HepG2 (cell line): ENCODE measurements at regions not wholly inside any gene's neighbourhood (a gene's known extent, or its start where the extent isn't known, plus 50 kb on each side); places are given as distances from the start of the nearest gene placed in this dataset.

Experiments used
- ATAC-seq: fragments of 200-7000 bp; cut with Tn5 transposase; 3 replicates; pipeline ENCODE4 v1.9.1; 2020; ENCODE audit warnings: mild to moderate bottlenecking, moderate library complexity
- BruUV-seq: library from RNA; stranded (reverse); fragments of 400-500 nt; replicated peaks from 2 replicates; lab custom pipeline; 2021; lab: Mats Ljungman, UMichigan
- CTCF ChIA-PET: fragments of 300-600 bp; formaldehyde crosslinking; extraction: SDS; loops from one replicate; lab custom pipeline; 2021; ENCODE audit warnings: low total read pairs, inconsistent platforms, low intra/inter-chr PET ratio; lab: Yijun Ruan, JAX
- POLR2A ChIA-PET: fragments of 350-600 bp; sonication (Branson Sonifier 250); formaldehyde crosslinking; loops from one replicate; lab custom pipeline; 2020; ENCODE audit warnings: antibody characterized with exemption, inconsistent platforms; lab: Yijun Ruan, JAX
- DNase-seq: peaks from one replicate; pipeline ENCODE4 v3.0.0-alpha.2; 2015; ENCODE audit warnings: low spot score
- FAIRE-seq: peaks from 3 replicates; lab custom pipeline; 2011; peaks lifted over from hg19 to GRCh38; lab: Jason Lieb, UNC
- H2AFZ ChIP-seq: one replicate; pipeline ENCODE4 v1.6.1; 2011; ENCODE audit warnings: low read length, inconsistent platforms
- H3K27ac ChIP-seq: fragments of 300-600 bp; 3 replicates; pipeline ENCODE4 v1.8.0; 2011; ENCODE audit warnings: mixed run types, mild to moderate bottlenecking, mixed read lengths, low read length, inconsistent platforms; ENCODE audit not compliant: insufficient read depth; ENCODE audit errors: extremely low read length
- H3K27me3 ChIP-seq, 2 experiments: fragments of 200-600 bp in 1 of 2; 2 replicates in 1 of 2; 3 replicates in 1 of 2; pipeline versions ENCODE4 v1.6.0 to v1.8.0; 2011; ENCODE audit warnings: low read length in 2 of 2, mild to moderate bottlenecking in 2 of 2, moderate library complexity in 2 of 2, inconsistent platforms in 1 of 2; ENCODE audit not compliant: insufficient read depth in 2 of 2, control insufficient read depth in 1 of 2
- H3K36me3 ChIP-seq, 2 experiments: fragments of 200-600 bp in 1 of 2; replicated peaks in 1 of 2; 2 replicates in 1 of 2; 3 replicates in 1 of 2; pipeline versions ENCODE4 v1.5.1 to v1.8.0; 2011; ENCODE audit warnings: low read length in 2 of 2, inconsistent platforms in 1 of 2; ENCODE audit not compliant: insufficient read depth in 2 of 2, control insufficient read depth in 1 of 2
- H3K4me1 ChIP-seq: 2 replicates; pipeline ENCODE4 v1.5.1; 2012; ENCODE audit warnings: low read length, inconsistent platforms; ENCODE audit not compliant: insufficient read depth
- H3K4me2 ChIP-seq: 2 replicates; pipeline ENCODE4 v1.6.0; 2011; ENCODE audit warnings: low read depth, low read length, inconsistent platforms
- H3K4me3 ChIP-seq, 3 experiments: fragments of 200-600 bp in 1 of 3; sonication (generic), shearing (Covaris generic) in 1 of 3; replicated peaks in 1 of 3; 2 replicates each; pipeline ENCODE4 v1.5.1; 2011 to 2016; ENCODE audit warnings: low read length in 3 of 3, inconsistent platforms in 2 of 3, low read depth in 2 of 3, mild to moderate bottlenecking in 2 of 3, control low read depth in 1 of 3, mixed read lengths in 1 of 3; ENCODE audit not compliant: insufficient read depth in 1 of 3
- H3K79me2 ChIP-seq: one replicate; pipeline ENCODE4 v1.6.1; 2011; ENCODE audit warnings: low read length, inconsistent platforms; ENCODE audit not compliant: insufficient read depth
- H3K9ac ChIP-seq: 2 replicates; pipeline ENCODE4 v1.6.0; 2011; ENCODE audit warnings: mild to moderate bottlenecking, low read depth, low read length, inconsistent platforms; ENCODE audit not compliant: insufficient read depth
- H3K9me3 ChIP-seq: 2 replicates; pipeline ENCODE4 v1.5.1; 2012; ENCODE audit warnings: mild to moderate bottlenecking, low read length
- H4K20me1 ChIP-seq: 2 replicates; pipeline ENCODE4 v1.6.0; 2011; ENCODE audit warnings: inconsistent platforms, mild to moderate bottlenecking, low read length, moderate library complexity; ENCODE audit not compliant: insufficient read depth
- CBX1 ChIP-seq: IDR thresholded peaks from one replicate; pipeline ENCODE4 v1.6.1; 2016; ENCODE audit warnings: antibody characterized with exemption, low read depth
- HMGA1 ChIP-seq: sonication (generic); formaldehyde crosslinking; conservative IDR thresholded peaks from 2 replicates; pipeline ENCODE4 v1.4.0; 2020; ENCODE audit warnings: missing genetic modification reagents
- MED13 ChIP-seq: sonication (generic); formaldehyde crosslinking; IDR thresholded peaks from 2 replicates; pipeline ENCODE4 v1.5.0; 2020; ENCODE audit warnings: missing genetic modification reagents
- NCOA5 ChIP-seq: sonication (generic); formaldehyde crosslinking; IDR thresholded peaks from 2 replicates; pipeline ENCODE4 v1.4.0; 2020; ENCODE audit warnings: missing genetic modification reagents
- PCBP2 ChIP-seq: fragments of 200-400 bp; formaldehyde crosslinking; optimal IDR thresholded peaks from 2 replicates; pipeline ENCODE3; 2018; ENCODE audit warnings: low read length, low read depth; ENCODE audit not compliant: poor library complexity, severe bottlenecking
- POLR2A ChIP-seq, 2 experiments: IDR thresholded peaks; 2 replicates each; pipeline ENCODE4 v1.6.1; 2011; ENCODE audit warnings: low read depth in 2 of 2, low read length in 2 of 2, mild to moderate bottlenecking in 1 of 2, moderate library complexity in 1 of 2; ENCODE audit not compliant: insufficient read depth in 1 of 2
- RCOR2 ChIP-seq: IDR thresholded peaks from 2 replicates; pipeline ENCODE4 v1.6.1; 2016; ENCODE audit warnings: missing biosample characterization, missing genetic modification reagents
- SAFB2 ChIP-seq: sonication (generic); formaldehyde crosslinking; IDR thresholded peaks from 2 replicates; pipeline ENCODE4 v1.5.1; 2020; ENCODE audit warnings: missing genetic modification reagents, low read depth, mild to moderate bottlenecking, borderline replicate concordance
- ZBED4 ChIP-seq: sonication (generic); formaldehyde crosslinking; IDR thresholded peaks from 2 replicates; pipeline ENCODE4 v1.4.0; 2020; ENCODE audit warnings: missing genetic modification reagents, borderline replicate concordance
- ZC3H4 ChIP-seq: sonication (generic); formaldehyde crosslinking; IDR thresholded peaks from 2 replicates; pipeline ENCODE4 v1.4.0; 2020; ENCODE audit warnings: missing genetic modification reagents, borderline replicate concordance
- ZNF556 ChIP-seq: sonication (generic); formaldehyde crosslinking; IDR thresholded peaks from 2 replicates; pipeline ENCODE4 v1.4.0; 2020; ENCODE audit warnings: mild to moderate bottlenecking, missing genetic modification reagents, borderline replicate concordance
- ZNF720 ChIP-seq: sonication (generic); formaldehyde crosslinking; IDR thresholded peaks from 2 replicates; pipeline ENCODE4 v1.4.0; 2020; ENCODE audit warnings: missing genetic modification reagents
- WGBS: methylation state at CpG from one replicate; pipeline ENCODE4 v1.1.6; 2017; ENCODE audit warnings: low lambda C conversion rate; 5-methylcytosine and 5-hydroxymethylcytosine counted together
- in situ Hi-C: cut with HindIII; loops from 2 replicates; pipeline ENCODE4 v1.10.0; 2017; ENCODE audit warnings: low pct_unique_long_range_greater_than_20kb; ENCODE audit not compliant: extremely low pct_ligation_motif_present
- intact Hi-C: fragments of 100-400 bp; cut with micrococcal nuclease; formaldehyde crosslinking; loops from one replicate; pipeline ENCODE4 v1.10.0; 2022; ENCODE audit not compliant: unreplicated experiment

GRCh38 chr2:196372811-196373664 is 201.7 kb upstream of the STK17B start:
- no peak for TF ChIP-seq ZNF720 (CRISPR knock-in tag)
- ATAC-seq: no peak
- no peak overlapping the region for H3K27ac ChIP-seq
- H4K20me1 ChIP-seq: no peaks in the 10 kb centered on the region
- intact Hi-C loops: no loop called here
- WGBS: 16% methylated on average over 6 of the region's 6 CpGs
- H3K9me3 ChIP-seq: no peaks in the 10 kb centered on the region
- no peak for DNase-seq
- no TSS peak for BruUV-seq
- no peak overlapping the region for H2AFZ ChIP-seq
- POLR2A ChIA-PET: no interaction called here
- H3K36me3 ChIP-seq: no peaks in the 10 kb centered on the region
- no peaks in the 10 kb centered on the region for H3K27me3 ChIP-seq
- no peak for FAIRE-seq
- H3K9ac ChIP-seq: no peak overlapping the region
- H3K79me2 ChIP-seq: no peaks in the 10 kb centered on the region
- CTCF ChIA-PET: no interaction called here
- H3K4me3 ChIP-seq: no peak overlapping the region
- no peaks in the 10 kb centered on the region for H3K4me1 ChIP-seq
- H3K4me2 ChIP-seq: no peak overlapping the region
- in situ Hi-C loops: no loop called here

DNA sequence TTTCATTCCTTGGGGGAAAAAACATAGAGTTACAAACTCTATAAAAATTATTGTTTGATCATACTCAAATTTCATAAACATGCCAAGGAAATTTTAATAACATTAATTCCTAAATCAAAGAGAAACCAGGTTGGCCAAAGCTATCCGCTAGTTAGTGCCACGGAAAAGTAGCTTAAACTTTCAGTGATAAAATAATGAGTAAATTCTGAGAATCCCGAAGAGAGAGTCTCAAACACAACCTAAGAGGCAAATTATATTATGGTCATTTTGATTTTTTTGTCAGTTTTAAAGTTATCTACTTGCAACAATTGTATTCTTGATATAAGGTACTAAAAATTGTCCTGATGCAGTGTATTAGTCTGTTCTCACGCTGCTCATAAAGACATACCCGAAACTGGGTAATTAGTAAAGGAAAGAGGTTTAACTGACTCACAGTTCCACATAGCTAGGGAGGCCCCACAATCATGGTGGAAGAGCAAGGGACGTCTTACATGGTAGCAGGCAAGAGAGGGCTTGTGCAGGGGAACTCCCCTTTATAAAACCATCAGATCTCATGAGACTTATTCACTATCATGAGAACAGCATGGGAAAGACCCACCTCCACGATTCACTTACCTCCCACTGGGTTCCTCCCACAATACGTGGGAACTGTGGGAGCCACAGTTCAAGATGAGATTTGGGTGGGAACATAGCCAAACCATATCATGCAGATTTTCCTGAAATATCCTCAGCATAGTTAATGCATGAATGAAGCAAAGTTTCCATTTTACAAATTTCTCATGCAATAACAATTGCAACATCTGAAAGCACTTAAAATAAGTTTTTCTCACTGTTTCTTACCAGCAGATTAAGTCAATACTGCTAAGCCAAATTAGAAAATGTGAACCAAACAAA is 205.9 kb upstream of the STK17B start:
- Histone ChIP-seq H4K20me1 (no peaks in the 10 kb centered on the region), H2AFZ (no peak overlapping the region), H3K79me2 (no peaks in the 10 kb centered on the region), H3K9me3 (no peaks in the 10 kb centered on the region), H3K9ac (no peak overlapping the region), H3K27ac (no peak overlapping the region), H3K4me3 (no peak overlapping the region), H3K36me3 (no peaks in the 10 kb centered on the region), H3K27me3 (no peaks in the 10 kb centered on the region), H3K4me1 (no peaks in the 10 kb centered on the region), H3K4me2 (no peak overlapping the region)
- FAIRE-seq: no peak
- no peak for DNase-seq
- ATAC-seq: no peak
- BruUV-seq: no TSS peak
- intact Hi-C loops (no loop called here), in situ Hi-C loops (no loop called here)
- POLR2A ChIA-PET: no interaction called here
- CTCF ChIA-PET: no interaction called here
- WGBS: 23% methylated on average over 8 of the region's 8 CpGs
- TF ChIP-seq CBX1 (no peak), POLR2A (IDR thresholded peaks at IDR 0.05; ENCODE audit: insufficient read depth in 1 of 2, low read depth in 2 of 2, low read length in 2 of 2) (no peak), NCOA5 (CRISPR knock-in tag) (no peak), ZC3H4 (CRISPR knock-in tag) (no peak), HMGA1 (CRISPR knock-in tag) (no peak), MED13 (no peak), RCOR2 (CRISPR knock-in tag) (no peak), SAFB2 (no peak), PCBP2 (no peak), ZBED4 (no peak), ZNF556 (no peak)
